Middle frontal gyrus (tissue), 1 donor: ENCODE measurements at regions not wholly inside any gene's neighbourhood (a gene's known extent, or its start where the extent isn't known, plus 50 kb on each side); places are given as distances from the start of the nearest gene placed in this dataset.

ENCODE experiments used
- DNase-seq: peaks from one replicate; pipeline ENCODE4 v3.0.0-alpha.2; 2015; ENCODE audit warnings: low spot score; ENCODE audit errors: extremely low spot score

- DNase-seq: no peak
Measured at GRCh38 chr18:44388329-44388728, 292.4 kb upstream of the SETBP1 start.

GRCh38 chr18:44392933-44393332, 287.8 kb upstream of the SETBP1 start:
- no peak for DNase-seq

- DNase-seq: no peak
Measured at GRCh38 chr18:44393406-44393805, 287.3 kb upstream of the SETBP1 start.

- DNase-seq: no peak
Measured at GRCh38 chr18:44396550-44396949, 284.1 kb upstream of the SETBP1 start.

- no peak for DNase-seq
Measured at GRCh38 chr18:44409071-44409470, 271.6 kb upstream of the SETBP1 start.

GRCh38 chr18:44409515-44409914, 271.2 kb upstream of the SETBP1 start:
- no peak for DNase-seq

- DNase-seq: no peak
Measured at GRCh38 chr18:44410740-44411139, 269.9 kb upstream of the SETBP1 start.

GRCh38 chr18:44411262-44411905, 269.3 kb upstream of the SETBP1 start:
- DNase-seq: no peak

GRCh38 chr18:44411976-44412375, 268.7 kb upstream of the SETBP1 start:
- DNase-seq: no peak

GRCh38 chr18:44423814-44424644, 256.7 kb upstream of the SETBP1 start:
- no peak for DNase-seq

- DNase-seq: no peak
Measured at GRCh38 chr18:44424645-44425035, 256.0 kb upstream of the SETBP1 start.

- no peak for DNase-seq
Measured at GRCh38 chr18:44425161-44425560, 255.5 kb upstream of the SETBP1 start.

- no peak for DNase-seq
Measured at GRCh38 chr18:44437603-44438002, 243.1 kb upstream of the SETBP1 start.

- DNase-seq: no peak
Measured at GRCh38 chr18:44450226-44450625, 230.5 kb upstream of the SETBP1 start.

- DNase-seq: no peak
Measured at GRCh38 chr18:44452346-44452745, 228.3 kb upstream of the SETBP1 start.

- no peak for DNase-seq
Measured at GRCh38 chr18:44453505-44453904, 227.2 kb upstream of the SETBP1 start.

GRCh38 chr18:44458777-44459176, 221.9 kb upstream of the SETBP1 start:
- DNase-seq: no peak

GRCh38 chr18:44464398-44465180, 216.1 kb upstream of the SETBP1 start:
- DNase-seq: no peak

GRCh38 chr18:44465381-44465841, 215.3 kb upstream of the SETBP1 start:
- DNase-seq: no peak

- DNase-seq: no peak
Measured at GRCh38 chr18:44466997-44467396, 213.7 kb upstream of the SETBP1 start.

- no peak for DNase-seq
Measured at GRCh38 chr18:44467718-44468117, 213.0 kb upstream of the SETBP1 start.
